ENCODE measurements at regions not wholly inside any gene's neighbourhood (a gene's known extent, or its start where the extent isn't known, plus 50 kb on each side); places are given as distances from the start of the nearest gene placed in this dataset.

DNA sequence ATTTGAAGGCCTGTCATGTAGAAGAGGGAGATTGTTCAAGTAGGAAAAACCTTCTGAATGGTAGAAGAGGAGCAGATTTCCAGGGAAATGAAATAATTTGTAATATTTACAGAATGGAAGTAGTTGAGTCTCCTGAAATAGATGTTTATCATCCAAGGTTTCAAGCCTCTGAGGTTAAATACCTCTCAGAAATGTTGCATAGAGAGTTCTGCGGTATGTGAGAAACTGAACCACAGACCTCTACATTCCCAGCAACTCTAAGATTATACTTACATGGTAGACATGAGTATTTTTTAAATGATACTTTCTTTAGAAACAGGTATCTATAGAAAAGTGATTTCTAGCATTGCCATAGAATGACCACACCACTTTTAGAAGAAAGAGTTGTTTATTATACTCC, 379.8 kb upstream of the FANCL start:
- ChIA-PET POLR2A (no interaction called here), CTCF (no interaction called here)
- DNase-seq (ENCODE audit: extremely low spot score): no peak
- TF ChIP-seq FOXK2 (IDR thresholded peaks at IDR 0.05): no peak
- no peak for TF ChIP-seq TARDBP (IDR thresholded peaks at IDR 0.05)
- no peak for TF ChIP-seq L3MBTL2 (conservative IDR thresholded peaks at IDR 0.05)
- no peak for TF ChIP-seq FOXA1 (IDR thresholded peaks at IDR 0.05)
- TF ChIP-seq SP1 (IDR thresholded peaks at IDR 0.05): no peak
- TF ChIP-seq NFRKB (IDR thresholded peaks at IDR 0.05): no peak
- TF ChIP-seq FOXM1 (IDR thresholded peaks at IDR 0.05; ENCODE audit: borderline replicate concordance): no peak
- TF ChIP-seq ELF4 (IDR thresholded peaks at IDR 0.05): no peak
- no peak for TF ChIP-seq SUZ12 (IDR thresholded peaks at IDR 0.05)
- TF ChIP-seq CTBP1 (IDR thresholded peaks at IDR 0.05; ENCODE audit: borderline replicate concordance): no peak
- no peak for TF ChIP-seq PKNOX1 (IDR thresholded peaks at IDR 0.05)
- no peak for TF ChIP-seq BHLHE40 (IDR thresholded peaks at IDR 0.05; ENCODE audit: borderline replicate concordance)
- TF ChIP-seq HDGF (IDR thresholded peaks at IDR 0.05; ENCODE audit: borderline replicate concordance): no peak
- no peak for TF ChIP-seq LEF1 (IDR thresholded peaks at IDR 0.05; ENCODE audit: borderline replicate concordance)
- no peak for TF ChIP-seq ARNT (IDR thresholded peaks at IDR 0.05)
- TF ChIP-seq ZNF384 (IDR thresholded peaks at IDR 0.05): no peak

GRCh38 chr2:58620093-58620492, 379.0 kb upstream of the FANCL start:
- TF ChIP-seq FOXM1 (IDR thresholded peaks at IDR 0.05; ENCODE audit: borderline replicate concordance) (no peak), L3MBTL2 (conservative IDR thresholded peaks at IDR 0.05) (no peak), LEF1 (IDR thresholded peaks at IDR 0.05; ENCODE audit: borderline replicate concordance) (no peak), SUZ12 (IDR thresholded peaks at IDR 0.05) (no peak), FOXA1 (IDR thresholded peaks at IDR 0.05) (no peak), ARNT (IDR thresholded peaks at IDR 0.05) (no peak), FOXK2 (IDR thresholded peaks at IDR 0.05) (no peak), ZNF384 (IDR thresholded peaks at IDR 0.05) (no peak), PKNOX1 (IDR thresholded peaks at IDR 0.05) (no peak), BHLHE40 (IDR thresholded peaks at IDR 0.05; ENCODE audit: borderline replicate concordance) (no peak), NFRKB (IDR thresholded peaks at IDR 0.05) (no peak), CTBP1 (IDR thresholded peaks at IDR 0.05; ENCODE audit: borderline replicate concordance) (no peak), SP1 (IDR thresholded peaks at IDR 0.05) (no peak), TARDBP (IDR thresholded peaks at IDR 0.05) (no peak), ELF4 (IDR thresholded peaks at IDR 0.05) (no peak), HDGF (IDR thresholded peaks at IDR 0.05; ENCODE audit: borderline replicate concordance) (no peak)
- no peak for DNase-seq (ENCODE audit: extremely low spot score)
- CTCF ChIA-PET: no interaction called here
- POLR2A ChIA-PET: no interaction called here

- TF ChIP-seq BHLHE40 (IDR thresholded peaks at IDR 0.05; ENCODE audit: borderline replicate concordance) (no peak), CTBP1 (IDR thresholded peaks at IDR 0.05; ENCODE audit: borderline replicate concordance) (no peak), ZNF384 (IDR thresholded peaks at IDR 0.05) (no peak), SP1 (IDR thresholded peaks at IDR 0.05) (no peak), ELF4 (IDR thresholded peaks at IDR 0.05) (no peak), L3MBTL2 (conservative IDR thresholded peaks at IDR 0.05) (no peak), TARDBP (IDR thresholded peaks at IDR 0.05) (no peak), ARNT (IDR thresholded peaks at IDR 0.05) (no peak), FOXM1 (IDR thresholded peaks at IDR 0.05; ENCODE audit: borderline replicate concordance) (no peak), LEF1 (IDR thresholded peaks at IDR 0.05; ENCODE audit: borderline replicate concordance) (no peak), HDGF (IDR thresholded peaks at IDR 0.05; ENCODE audit: borderline replicate concordance) (no peak), FOXK2 (IDR thresholded peaks at IDR 0.05) (no peak), NFRKB (IDR thresholded peaks at IDR 0.05) (no peak), SUZ12 (IDR thresholded peaks at IDR 0.05) (no peak), PKNOX1 (IDR thresholded peaks at IDR 0.05) (no peak)
- CTCF ChIA-PET: no interaction called here
These were observed 375.8 kb upstream of the FANCL start for GRCh38 chr2:58616961-58617360.

DNA sequence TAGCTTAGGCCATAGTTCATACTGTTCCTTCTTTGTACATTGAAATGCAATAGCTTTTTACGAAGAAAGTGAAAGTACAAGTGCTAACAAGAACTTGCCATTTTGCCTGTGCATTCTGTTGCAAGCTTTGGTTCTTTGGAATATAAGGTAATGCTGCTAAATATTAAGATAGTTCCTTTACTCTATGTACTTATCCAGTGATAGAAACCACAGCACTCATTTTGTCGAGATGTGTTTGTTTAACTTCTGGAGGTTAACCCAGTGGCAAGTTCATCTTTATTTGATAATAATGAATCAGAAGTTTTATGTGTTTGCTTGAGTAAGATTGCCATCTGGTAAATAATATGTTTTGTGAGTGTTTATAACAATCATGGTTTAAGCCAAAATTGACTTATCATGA, 373.1 kb upstream of the FANCL start:
- CTCF ChIA-PET: no interaction called here
- POLR2A ChIA-PET: no interaction called here
- no peak for DNase-seq (ENCODE audit: extremely low spot score)
- TF ChIP-seq BHLHE40 (IDR thresholded peaks at IDR 0.05; ENCODE audit: borderline replicate concordance): no peak
- no peak for TF ChIP-seq FOXA1 (IDR thresholded peaks at IDR 0.05)
- TF ChIP-seq ZNF384 (IDR thresholded peaks at IDR 0.05): no peak
- no peak for TF ChIP-seq FOXM1 (IDR thresholded peaks at IDR 0.05; ENCODE audit: borderline replicate concordance)
- TF ChIP-seq SUZ12 (IDR thresholded peaks at IDR 0.05): no peak
- TF ChIP-seq CTBP1 (IDR thresholded peaks at IDR 0.05; ENCODE audit: borderline replicate concordance): no peak
- no peak for TF ChIP-seq ELF4 (IDR thresholded peaks at IDR 0.05)
- no peak for TF ChIP-seq PKNOX1 (IDR thresholded peaks at IDR 0.05)
- TF ChIP-seq HDGF (IDR thresholded peaks at IDR 0.05; ENCODE audit: borderline replicate concordance): no peak
- TF ChIP-seq TARDBP (IDR thresholded peaks at IDR 0.05): no peak
- TF ChIP-seq LEF1 (IDR thresholded peaks at IDR 0.05; ENCODE audit: borderline replicate concordance): no peak
- no peak for TF ChIP-seq FOXK2 (IDR thresholded peaks at IDR 0.05)
- no peak for TF ChIP-seq L3MBTL2 (conservative IDR thresholded peaks at IDR 0.05)
- no peak for TF ChIP-seq ARNT (IDR thresholded peaks at IDR 0.05)
- no peak for TF ChIP-seq SP1 (IDR thresholded peaks at IDR 0.05)
- no peak for TF ChIP-seq NFRKB (IDR thresholded peaks at IDR 0.05)

More at GRCh38 chr2:58616961-58617360, 375.8 kb upstream of the FANCL start:
- DNase-seq (ENCODE audit: extremely low spot score): no peak
- POLR2A ChIA-PET: no interaction called here

DNA sequence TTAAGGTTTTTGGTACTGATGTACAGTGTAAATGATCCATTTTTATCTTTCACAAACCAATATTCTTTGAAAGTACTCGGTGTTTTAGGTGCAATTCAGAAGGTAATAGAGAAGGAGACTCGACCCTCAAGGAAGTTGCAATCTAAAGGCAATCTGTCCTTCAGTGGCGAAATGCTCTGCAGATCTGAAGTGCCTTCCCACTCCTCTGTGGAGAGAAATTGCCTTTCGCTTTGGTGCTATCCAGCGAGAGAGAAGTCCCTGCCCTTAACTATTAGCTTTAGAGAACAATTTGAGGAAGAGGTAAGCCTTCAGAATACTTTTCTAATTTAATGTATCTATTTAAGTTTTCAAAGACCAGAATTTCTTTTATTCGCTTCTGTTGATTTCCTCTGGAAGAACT, 371.8 kb upstream of the FANCL start:
- ChIA-PET POLR2A (no interaction called here), CTCF (no interaction called here)
- TF ChIP-seq SP1 (IDR thresholded peaks at IDR 0.05) (no peak), HDGF (IDR thresholded peaks at IDR 0.05; ENCODE audit: borderline replicate concordance) (no peak), L3MBTL2 (conservative IDR thresholded peaks at IDR 0.05) (no peak), TARDBP (IDR thresholded peaks at IDR 0.05) (no peak), SUZ12 (IDR thresholded peaks at IDR 0.05) (no peak), PKNOX1 (IDR thresholded peaks at IDR 0.05) (no peak), NFRKB (IDR thresholded peaks at IDR 0.05) (no peak), FOXK2 (IDR thresholded peaks at IDR 0.05) (no peak), LEF1 (IDR thresholded peaks at IDR 0.05; ENCODE audit: borderline replicate concordance) (no peak), CTBP1 (IDR thresholded peaks at IDR 0.05; ENCODE audit: borderline replicate concordance) (no peak), FOXA1 (IDR thresholded peaks at IDR 0.05) (no peak), FOXM1 (IDR thresholded peaks at IDR 0.05; ENCODE audit: borderline replicate concordance) (no peak), ELF4 (IDR thresholded peaks at IDR 0.05) (no peak), ARNT (IDR thresholded peaks at IDR 0.05) (no peak)
- no peak for DNase-seq (ENCODE audit: extremely low spot score)

Data from HEK293T (cell line).